GM21717 (cell line): ENCODE measurements at regions not wholly inside any gene's neighbourhood (a gene's known extent, or its start where the extent isn't known, plus 50 kb on each side); places are given as distances from the start of the nearest gene placed in this dataset.
"Not testable (repeated sequence)": the region's sequence is repeated elsewhere in the genome, so short reads cannot be mapped to it uniquely, and the experiment has no call there.

Experiments
- ATAC-seq: cut with Tn5 transposase; IDR thresholded peaks from one replicate; pipeline ENCODE4 v1.9.1; 2021; ENCODE audit warnings: mild to moderate bottlenecking, moderate library complexity; ENCODE audit not compliant: unreplicated experiment

DNA sequence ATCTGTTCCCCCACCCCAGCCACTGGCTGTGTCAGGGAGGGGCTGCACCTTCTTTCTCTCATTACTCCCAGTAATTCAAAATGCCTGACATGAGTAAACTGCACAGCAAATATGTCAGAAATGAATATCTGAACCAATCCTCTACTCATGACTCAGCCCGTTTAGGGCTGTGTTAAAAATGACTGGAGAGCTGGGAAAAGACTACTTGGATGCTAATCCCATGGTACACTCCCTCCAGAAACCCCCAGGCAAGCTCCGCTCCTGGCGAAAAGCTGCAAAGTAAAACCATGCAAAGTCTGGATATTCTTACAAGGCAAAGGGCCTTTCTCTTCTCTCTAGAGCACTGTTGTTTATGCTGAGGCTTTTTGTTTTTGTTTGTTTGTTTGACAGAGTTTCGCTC, 448.1 kb upstream of the DYNLRB2 start:
- ATAC-seq, result no peak

DNA sequence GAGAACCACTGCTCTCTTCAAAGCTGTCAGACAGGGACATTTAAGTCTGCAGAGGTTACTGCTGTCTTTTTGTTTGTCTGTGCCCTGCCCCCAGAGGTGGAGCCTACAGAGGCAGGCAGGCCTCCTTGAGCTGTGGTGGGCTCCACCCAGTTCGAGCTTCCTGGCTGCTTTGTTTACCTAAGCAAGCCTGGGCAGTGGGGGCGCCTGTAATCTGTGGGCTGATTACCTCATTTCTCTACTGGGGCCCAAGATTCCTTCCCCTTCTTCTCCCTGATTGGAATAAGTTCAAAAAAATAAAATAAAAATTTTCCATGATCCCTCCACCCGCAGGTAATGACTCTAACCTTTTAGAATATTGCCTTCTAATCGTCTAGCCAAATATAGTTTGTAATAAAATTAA, 449.3 kb upstream of the DYNLRB2 start:
- ATAC-seq, result not testable (repeated sequence)

DNA sequence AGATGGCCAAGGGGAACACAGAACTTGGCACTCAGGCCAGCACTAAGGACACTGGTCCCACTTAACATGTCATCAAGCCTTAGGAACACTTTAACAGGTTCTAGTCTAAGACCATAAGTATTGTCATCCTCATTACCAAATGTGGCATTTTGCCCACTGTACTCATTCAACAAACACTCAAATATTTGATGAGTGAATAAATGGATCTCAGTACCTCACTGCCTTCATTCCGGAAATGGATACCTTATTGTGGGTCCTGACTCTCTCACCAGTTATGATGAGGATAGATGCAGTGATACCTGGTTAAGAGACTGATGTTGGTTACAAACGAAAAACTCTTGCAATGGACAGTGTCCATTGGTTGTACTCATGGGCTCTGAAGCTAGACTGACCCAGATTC, 455.2 kb upstream of the DYNLRB2 start:
- no peak for ATAC-seq

DNA sequence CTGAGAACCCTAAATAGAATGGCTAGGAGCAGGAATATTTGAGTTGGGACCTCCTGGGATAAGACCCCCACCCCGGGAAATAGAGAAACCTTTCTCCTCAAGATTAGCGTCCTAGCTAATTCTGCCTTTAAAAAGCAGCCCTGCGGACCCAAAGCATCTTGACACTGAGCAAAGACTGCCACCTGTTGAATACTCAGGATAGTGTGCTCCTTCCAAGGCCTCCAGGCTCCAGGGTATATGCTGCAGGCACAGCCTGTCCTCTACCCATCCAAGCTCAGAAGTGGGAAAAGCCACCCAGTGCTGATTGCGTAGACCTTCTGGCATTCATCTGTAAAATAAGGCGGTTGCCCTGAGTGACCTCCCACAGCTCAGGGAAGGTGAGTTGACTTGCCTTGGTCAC, 456.2 kb upstream of the DYNLRB2 start:
- ATAC-seq, result no peak

DNA sequence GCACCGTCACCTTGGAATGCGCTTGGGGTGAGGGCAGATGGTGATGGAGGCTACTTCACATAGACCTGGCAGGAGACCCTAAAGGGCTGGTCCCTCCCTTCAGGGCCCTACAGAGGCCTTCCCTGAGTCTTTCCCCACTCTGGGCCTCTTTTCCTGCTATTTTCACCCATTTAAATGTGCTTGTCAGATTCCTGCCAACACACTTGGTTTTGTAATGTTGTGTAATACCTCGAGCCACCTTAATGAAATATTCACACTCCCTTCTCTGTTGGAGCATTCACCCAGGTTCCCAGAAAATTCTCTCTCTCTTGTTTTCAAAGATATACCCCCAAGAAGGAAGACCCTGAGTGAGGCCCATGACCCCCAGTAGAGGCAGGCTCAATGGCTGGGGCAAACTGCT, 456.6 kb upstream of the DYNLRB2 start:
- ATAC-seq, result no peak

DNA sequence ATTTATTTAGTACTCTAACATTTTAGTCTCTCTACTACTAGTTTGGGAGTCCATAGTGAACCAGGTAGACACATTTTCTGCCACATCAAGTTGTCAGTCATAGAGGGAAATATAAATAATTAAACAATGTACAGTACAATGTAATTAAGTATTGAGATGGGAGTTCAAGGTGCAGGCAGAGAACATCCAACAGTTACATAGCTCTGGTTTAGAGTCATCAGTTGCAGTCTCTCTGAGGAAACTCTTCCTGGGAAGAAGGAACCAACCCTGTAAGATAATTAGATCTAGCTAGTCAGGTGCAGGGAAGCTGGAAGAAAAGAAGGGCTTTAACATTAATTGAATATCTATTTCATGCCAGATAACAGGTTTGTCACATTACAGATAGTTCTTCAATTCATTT, 457.9 kb upstream of the DYNLRB2 start:
- ATAC-seq, result no peak

DNA sequence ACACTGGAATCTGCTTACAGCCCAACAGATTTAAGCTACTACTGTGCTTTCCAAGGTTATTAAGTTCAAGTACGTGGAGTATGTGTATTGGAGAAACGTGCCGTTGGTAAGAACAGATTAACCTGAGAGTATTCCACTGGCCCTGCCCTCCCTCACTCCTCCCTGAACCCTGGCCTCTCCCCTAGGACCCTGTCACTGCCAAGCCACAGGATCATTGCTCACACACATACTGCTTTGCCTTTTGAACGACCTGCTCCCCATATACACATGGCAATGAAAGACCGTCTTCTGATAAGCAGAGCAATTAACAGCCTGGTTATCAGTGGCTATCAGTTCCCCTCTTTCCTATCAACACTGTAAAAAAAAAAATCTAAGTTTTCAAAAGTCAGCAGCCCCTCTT, 458.9 kb upstream of the DYNLRB2 start:
- ATAC-seq, result no peak

DNA sequence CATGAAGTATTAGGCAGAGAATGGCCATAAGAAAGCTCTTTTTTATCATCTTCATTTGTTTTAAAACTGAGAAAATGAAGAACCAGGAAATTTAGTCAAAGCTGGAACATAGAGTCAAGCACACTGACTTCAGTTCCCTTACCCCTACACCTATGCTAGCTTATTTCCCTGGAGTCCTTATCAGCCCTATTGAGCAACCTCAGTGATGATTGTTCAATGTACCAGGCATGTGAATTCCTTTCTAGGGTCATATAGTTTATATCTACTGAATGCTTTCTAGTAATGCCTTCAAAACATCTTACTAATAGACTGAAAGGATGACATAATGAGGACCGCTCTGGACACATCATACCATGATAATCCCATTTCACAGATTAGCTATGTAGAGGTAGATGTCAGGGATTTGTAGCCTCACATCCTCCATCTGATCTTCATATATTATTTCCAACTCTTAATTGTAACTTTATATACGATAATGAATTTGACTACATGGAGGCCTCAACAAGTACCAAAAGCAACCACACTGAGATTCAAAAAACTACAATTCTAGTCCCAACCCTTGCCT, 460.4 kb upstream of the DYNLRB2 start:
- ATAC-seq, result no peak

DNA sequence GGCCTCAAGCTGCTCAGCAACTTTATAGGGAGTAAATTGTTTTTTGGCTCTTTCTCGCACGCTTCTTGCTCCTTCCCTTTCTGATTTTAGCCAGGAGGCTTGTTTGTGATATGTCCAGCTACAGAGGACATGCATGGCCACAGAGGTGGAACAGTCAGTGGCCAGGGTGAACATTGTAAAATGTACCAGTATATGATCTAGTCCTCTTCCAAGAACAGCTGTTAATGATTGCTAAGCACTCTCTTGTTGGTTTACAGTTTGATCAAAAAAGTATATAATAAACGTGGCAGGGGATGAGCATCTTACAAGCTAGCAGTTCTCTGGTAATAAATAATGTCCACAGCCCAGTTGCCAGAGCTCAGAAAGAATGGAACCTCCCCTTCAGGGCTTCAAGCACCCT, 461.7 kb upstream of the DYNLRB2 start:
- ATAC-seq, result no peak

DNA sequence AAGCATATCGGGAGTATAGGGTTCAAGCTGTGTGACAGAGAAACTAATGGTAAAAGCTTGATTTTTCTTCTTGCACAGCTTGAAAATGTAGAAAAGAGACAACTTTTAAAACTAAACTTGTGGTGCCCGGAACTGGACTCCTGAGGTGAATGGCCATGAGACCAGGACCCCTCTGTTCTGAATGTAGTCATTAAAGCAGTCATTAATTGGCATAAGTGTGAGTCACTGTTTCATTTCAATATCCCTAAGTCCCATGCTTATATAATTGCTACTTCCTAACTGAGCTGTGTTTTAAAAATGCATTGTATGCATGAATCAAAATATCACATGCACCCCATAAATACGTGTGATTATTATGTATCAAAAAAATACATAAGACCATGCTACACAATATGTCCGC, 463.1 kb upstream of the DYNLRB2 start:
- ATAC-seq, result no peak

DNA sequence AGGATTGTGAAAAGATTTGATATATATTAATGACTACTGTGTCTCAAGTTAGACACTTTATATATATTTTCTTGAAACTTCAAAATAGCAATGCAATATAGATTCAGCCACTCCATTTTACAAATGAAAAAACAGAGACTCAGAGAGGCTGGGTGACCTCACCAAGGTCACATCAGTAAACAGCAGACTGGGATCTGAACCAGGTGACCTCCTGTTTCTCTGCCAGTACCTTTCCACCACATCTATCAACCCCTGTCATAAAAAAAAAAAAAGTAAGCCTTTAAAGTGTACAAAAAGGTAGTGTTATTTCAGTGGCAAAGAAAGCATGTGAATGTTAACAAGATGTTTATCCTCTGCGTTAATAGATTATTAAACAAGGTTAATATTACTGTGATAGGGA, 466.5 kb upstream of the DYNLRB2 start:
- ATAC-seq, result no peak

DNA sequence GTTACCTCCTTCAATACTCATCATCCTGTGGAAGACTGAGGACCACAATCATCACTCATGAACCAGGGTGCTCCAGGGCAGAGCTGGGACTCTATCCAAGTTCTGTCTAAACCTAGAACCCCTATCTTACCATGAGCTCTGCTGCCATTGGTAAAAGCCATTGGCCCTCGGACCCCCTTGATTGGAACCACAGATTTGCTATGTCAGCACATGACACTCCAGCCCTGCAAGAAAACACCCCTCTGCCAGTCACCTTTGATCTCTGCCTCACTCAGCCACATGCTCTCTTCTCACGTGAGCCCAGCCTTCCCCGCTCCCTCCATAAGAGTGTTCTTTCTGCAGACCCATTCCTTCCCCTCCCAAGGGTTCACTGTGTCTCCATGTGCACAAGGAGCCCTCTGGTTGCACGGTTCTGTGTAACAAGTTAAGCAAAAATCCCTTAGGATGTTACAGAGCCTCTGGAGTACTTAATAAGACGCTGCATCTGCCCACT, 468.8 kb upstream of the DYNLRB2 start:
- ATAC-seq, result no peak

DNA sequence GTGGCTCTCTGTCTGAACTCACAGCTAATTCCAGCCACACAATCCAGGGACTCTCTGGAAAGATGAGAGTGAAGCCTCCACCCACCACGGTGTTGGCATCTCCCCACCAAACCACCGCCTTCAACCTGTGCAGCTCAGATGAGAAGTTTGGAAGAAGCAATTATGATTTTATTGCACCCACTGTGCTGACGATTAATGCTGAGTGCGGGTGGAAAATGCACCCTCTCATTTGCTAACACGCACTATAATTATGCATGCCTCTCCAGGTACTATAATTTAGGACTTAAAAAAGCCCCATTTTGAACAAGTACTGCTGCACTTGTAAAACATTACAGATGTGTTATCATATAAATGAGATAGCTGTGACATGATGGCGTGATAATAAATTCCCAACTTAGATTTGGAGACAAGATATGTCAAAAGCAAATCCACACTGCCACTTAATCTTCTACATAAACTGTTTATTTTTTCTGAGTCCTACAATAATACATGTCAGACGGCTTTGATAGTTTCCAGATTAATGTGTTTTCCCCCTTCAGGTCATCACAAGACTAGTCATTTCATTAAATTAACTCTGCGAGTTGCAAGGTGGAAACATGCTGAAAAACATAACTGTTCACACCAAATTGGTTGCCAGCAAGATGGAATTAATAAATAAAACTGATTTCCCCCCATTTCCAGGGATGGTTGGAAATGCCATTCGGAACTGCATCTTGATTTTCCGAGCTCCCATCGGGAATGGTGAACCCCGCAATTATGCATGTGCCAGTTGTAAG, 466.5 kb upstream of the MAF start:
- ATAC-seq, result no peak

DNA sequence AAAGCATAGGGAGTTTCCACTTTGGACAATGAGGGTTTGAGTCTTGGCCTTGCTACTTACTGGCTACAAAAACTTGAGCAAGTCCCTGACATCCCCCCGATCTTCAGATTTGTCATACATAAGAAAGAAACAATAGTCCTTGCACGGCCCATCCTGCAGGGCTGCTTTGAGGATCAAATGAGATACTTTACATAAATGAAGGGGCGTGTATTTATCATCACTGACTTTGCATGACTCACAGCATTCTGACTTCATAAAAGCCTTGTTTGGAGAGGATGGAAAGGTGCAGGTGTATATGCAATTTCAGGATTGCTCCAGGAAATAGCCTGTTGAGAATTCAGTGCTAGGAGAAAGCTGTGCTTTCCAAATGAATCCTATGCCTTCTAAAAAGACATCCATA, 465.0 kb upstream of the MAF start:
- ATAC-seq, result no peak

DNA sequence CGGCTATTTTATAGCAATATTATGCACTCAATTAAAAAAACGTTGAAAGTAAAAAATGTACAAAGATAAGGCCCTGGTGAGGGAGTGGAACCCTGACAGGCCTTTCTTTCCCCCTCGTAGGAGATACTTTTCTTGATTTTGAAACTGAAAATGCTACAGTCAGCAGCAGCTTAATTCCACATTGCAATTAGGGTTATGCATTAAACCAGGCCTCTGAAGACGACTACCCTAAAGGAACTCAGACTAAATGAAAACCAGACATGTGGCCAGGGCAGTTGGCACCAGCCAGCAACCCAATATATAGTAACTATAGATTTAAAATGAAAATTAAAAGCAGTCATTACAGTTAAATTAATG, 463.2 kb upstream of the MAF start:
- no peak for ATAC-seq

DNA sequence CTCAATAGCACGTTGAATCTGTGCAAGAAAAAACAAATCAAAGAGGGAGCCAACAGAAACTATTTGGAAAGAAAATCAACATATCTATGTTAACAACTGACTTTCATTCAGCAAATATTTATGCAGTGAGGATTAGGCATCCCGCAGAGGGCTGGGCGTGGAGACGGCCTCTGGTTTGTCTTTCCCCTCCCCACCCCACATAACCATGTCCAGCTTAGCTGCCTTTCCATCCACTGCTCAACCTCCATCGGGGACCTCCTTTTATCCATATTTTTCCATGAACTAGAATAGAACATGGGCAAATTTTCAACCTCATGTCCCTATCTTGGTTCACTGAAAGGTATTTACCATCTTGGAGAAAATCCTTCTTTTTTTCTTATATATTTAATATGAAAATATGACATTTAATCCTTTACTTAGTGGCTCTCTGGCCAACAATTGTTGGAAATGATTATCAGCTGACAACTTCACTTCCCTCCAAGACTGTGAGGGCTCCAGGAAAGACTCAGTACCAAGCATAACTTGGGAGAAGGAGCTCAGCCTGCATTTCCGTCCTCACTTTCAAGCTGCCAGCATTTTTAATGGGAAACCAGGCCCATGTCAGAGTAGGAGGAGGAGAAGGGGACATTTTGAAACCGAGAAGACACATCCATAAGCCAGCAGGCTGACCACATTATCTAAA, 462.6 kb upstream of the MAF start:
- no peak for ATAC-seq

DNA sequence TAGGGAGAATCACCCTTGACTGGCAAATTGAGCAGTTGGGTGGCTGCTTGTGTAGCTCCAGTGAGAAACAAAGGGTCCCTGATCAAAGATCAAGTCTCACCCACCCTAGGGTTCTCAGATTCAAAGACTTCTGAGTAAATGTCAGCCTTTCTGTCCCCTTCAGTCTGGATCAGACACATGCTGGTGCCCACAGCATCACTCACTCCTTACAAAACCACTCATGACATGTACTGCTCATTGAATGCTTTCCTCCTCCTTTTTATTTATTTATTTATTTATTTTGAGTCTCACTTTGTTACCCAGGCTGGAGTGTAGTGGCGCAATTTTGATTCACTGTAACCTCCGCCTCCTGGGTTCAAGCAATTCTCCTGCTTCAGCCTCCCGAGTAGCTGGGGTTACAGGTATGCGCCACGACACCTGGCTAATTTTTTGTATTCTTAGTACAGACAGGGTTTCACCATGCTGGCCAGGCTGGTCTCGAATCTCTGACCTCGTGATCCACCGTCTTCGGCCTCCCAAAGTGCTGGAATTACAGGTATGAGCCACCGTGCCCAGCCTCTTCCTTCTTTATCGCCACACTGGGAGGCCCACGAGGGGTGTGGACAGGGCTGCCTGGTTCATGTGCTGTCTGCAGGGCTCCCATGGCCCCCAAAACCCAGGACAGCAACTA, 462.0 kb upstream of the MAF start:
- ATAC-seq, result no peak

DNA sequence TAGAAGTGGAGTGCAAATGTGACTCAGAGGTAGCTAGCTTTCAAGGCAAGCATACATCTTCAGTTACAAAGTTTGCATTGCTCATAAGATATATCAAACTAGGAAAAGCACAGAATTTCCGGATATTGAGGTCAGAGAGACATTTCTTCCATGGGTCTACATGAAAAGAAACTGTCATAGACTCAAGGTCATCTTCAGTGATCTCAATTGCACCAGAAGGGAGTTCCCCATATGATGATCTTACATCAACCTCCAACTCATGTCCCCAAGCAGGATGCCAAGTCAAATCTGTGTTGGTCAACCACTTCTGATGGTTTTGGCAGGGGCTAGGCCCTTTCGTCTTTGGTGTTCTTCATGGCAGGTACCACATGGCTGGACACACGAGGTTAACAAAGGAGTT, 459.9 kb upstream of the MAF start:
- no peak for ATAC-seq

DNA sequence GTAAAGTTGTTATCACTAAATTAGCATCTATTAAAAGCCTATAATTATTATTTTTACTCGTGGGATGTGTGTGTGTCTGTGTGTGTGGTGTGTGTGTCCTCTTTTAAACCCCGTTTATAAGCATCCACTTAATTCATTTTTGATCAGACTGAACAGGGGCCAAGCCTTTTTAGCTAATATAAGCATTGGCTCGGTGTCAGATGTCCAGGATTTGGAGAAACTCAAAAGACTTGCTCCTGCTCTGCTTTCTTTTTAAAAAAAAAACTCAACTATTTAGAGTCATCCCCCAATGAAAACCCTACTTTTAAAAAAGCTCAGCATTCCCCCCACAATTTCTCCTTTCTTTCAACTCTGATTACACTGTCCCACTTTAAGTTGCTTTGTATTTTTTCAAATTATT, 459.3 kb upstream of the MAF start:
- no peak for ATAC-seq

DNA sequence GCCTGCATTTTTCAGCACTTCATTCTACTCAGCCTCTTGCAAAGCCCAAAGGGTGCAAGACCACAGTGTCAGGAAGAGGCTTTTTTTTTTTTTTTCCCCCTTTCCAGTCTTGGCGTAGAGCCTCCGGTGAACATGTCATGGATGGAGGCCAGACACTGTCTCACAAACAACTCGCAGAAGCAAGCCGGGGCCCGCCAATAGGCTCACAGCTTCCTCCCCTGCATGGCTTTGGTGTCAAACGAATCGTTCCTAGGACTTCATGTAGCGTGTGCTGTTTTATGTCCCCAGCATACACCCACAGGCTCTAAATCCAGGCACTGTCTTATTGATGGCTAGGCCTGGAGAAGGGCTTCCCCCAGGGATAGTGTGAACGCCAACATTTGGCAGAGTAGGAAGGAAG, 457.7 kb upstream of the MAF start:
- ATAC-seq, result no peak

DNA sequence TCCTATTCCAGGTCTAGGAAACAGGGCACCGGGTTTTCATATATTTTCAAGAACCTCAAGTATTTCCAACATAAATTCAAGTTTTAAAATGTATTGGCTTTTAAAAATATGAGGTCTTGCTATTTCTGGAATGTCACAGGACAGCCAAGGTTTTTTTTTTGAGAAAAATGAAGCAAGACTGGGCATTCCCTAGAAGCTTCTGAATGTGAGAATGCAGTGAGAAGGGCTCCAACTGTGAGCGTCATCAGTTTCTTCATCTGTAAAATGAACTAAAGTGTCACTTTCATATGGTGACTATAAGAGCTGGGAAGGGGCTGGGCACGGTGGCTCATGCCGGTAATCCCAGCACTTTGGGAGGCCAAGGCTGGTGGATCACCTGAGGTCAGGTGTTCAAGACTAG, 455.8 kb upstream of the MAF start:
- no peak for ATAC-seq

DNA sequence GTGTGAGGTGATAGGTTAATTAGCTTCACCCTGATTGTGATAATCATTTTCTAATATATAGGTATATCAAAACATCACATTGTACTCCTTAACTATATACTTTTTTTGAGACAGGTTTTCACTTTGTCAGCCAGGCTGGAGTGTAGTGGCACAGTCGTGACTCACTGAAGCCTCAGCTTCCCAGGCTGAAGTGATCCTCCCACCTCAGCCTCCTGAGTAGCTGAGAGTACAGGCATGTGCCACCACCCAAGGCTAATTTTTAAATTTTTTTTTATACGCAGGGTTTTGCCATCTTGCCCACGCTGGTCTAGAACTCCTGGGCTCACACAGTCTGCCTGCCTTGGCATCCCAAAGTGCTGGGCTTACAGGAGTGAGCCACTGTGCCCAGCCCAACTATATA, 455.3 kb upstream of the MAF start:
- no peak for ATAC-seq
